GM19397 (cell line): ENCODE measurements at regions not wholly inside any gene's neighbourhood (a gene's known extent, or its start where the extent isn't known, plus 50 kb on each side); places are given as distances from the start of the nearest gene placed in this dataset.

ENCODE experiments used
- ATAC-seq: cut with Tn5 transposase; IDR thresholded peaks from one replicate; pipeline ENCODE4 v1.9.1; 2021; ENCODE audit warnings: mild to moderate bottlenecking, moderate library complexity; ENCODE audit not compliant: unreplicated experiment

- no peak for ATAC-seq
Measured at GRCh38 chr2:223107825-223108224, 55.8 kb downstream of the KCNE4 start.

GRCh38 chr2:223108351-223109050, 56.5 kb downstream of the KCNE4 start:
- ATAC-seq, result no peak

- ATAC-seq, result no peak
Measured at GRCh38 chr2:223109341-223109740, 57.4 kb downstream of the KCNE4 start.

GRCh38 chr2:223113161-223113560, 61.2 kb downstream of the KCNE4 start:
- no peak for ATAC-seq

GRCh38 chr2:223114170-223114569, 62.2 kb downstream of the KCNE4 start:
- no peak for ATAC-seq

GRCh38 chr2:223114917-223115316, 62.9 kb downstream of the KCNE4 start:
- no peak for ATAC-seq

- no peak for ATAC-seq
Measured at GRCh38 chr2:223117533-223117932, 65.5 kb downstream of the KCNE4 start.

- ATAC-seq, result no peak
Measured at GRCh38 chr2:223121283-223121682, 69.3 kb downstream of the KCNE4 start.

- ATAC-seq, result no peak
Measured at GRCh38 chr2:223122781-223123180, 70.8 kb downstream of the KCNE4 start.

GRCh38 chr2:223123855-223124610, 72.0 kb downstream of the KCNE4 start:
- no peak for ATAC-seq

- no peak for ATAC-seq
Measured at GRCh38 chr2:223141606-223142005, 89.6 kb downstream of the KCNE4 start.

GRCh38 chr2:223142118-223142517, 90.1 kb downstream of the KCNE4 start:
- no peak for ATAC-seq

GRCh38 chr2:223147431-223147830, 95.4 kb downstream of the KCNE4 start:
- no peak for ATAC-seq

- ATAC-seq, result no peak
Measured at GRCh38 chr2:223148516-223148915, 96.5 kb downstream of the KCNE4 start.

- ATAC-seq, result no peak
Measured at GRCh38 chr2:223155956-223156355, 104.0 kb downstream of the KCNE4 start.

- no peak for ATAC-seq
Measured at GRCh38 chr2:223161873-223162458, 110.0 kb downstream of the KCNE4 start.

GRCh38 chr2:223165423-223166214, 113.6 kb downstream of the KCNE4 start:
- no peak for ATAC-seq

- ATAC-seq, result no peak
Measured at GRCh38 chr2:223166215-223166493, 114.2 kb downstream of the KCNE4 start.

- no peak for ATAC-seq
Measured at GRCh38 chr2:223166983-223167650, 115.1 kb downstream of the KCNE4 start.

- ATAC-seq, result peak; percentile 56
Measured at GRCh38 chr2:223169830-223170605, 118.0 kb downstream of the KCNE4 start.
